ENCODE measurements at regions not wholly inside any gene's neighbourhood (a gene's known extent, or its start where the extent isn't known, plus 50 kb on each side); places are given as distances from the start of the nearest gene placed in this dataset.
A peak's percentile ranks its signal among the peaks of the same experiment; 100 is the strongest.

- no peak for TF ChIP-seq CTCF (IDR thresholded peaks at IDR 0.05; ENCODE audit: borderline replicate concordance, control extremely low read depth, extremely low read depth, insufficient read depth, missing control alignments)
- in situ Hi-C loops (cut with MboI; ENCODE audit: low sequenced_read_pairs, unreplicated experiment) = no loop called here
These were observed 418.2 kb downstream of the VRK1 start for GRCh38 chr14:97215263-97215969.

DNA sequence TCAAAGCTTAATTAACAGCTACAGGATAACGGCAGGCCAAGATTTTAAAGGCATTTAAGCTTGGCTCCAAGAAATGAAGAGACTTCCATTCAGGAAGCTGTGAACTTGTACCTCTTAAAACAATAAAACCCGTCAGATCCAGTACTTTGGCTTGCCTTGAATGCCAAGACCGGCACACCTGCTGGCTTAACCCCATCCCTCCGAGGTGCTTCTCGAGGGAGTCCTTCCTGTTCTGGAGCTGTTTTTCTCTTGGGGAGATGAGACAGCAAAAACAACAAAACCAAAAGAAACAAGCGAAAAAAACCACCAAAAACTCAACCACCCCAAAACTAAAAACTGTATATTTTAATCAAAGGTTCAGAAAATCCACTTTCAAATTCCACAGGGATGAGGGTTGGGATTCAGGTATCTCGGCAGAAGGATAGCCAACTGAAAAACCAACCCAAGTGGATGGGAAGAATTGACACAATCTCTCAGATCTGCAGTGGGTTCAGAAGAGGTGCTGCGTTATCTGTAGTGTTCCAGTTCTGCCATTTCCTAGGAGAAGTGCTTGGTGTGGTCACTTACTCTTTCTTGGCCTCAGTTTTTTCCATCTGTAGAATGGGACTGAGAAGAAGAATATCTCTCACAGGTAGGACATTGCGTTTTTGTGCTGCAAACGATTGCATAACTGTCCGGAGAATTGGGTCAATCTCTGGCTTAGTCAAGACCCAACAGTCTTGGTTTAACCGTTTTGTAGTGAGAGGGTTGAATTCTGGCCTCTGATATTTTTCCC, 420.1 kb downstream of the VRK1 start:
- TF ChIP-seq CTCF (IDR thresholded peaks at IDR 0.05; ENCODE audit: borderline replicate concordance, control extremely low read depth, extremely low read depth, insufficient read depth, missing control alignments) = no peak
- in situ Hi-C loops (cut with MboI; ENCODE audit: low sequenced_read_pairs, unreplicated experiment) = no loop called here
- DNase-seq (ENCODE audit: low spot score) = no peak

More at GRCh38 chr14:97215263-97215969, 418.2 kb downstream of the VRK1 start:
- no peak for DNase-seq (ENCODE audit: low spot score)

DNA sequence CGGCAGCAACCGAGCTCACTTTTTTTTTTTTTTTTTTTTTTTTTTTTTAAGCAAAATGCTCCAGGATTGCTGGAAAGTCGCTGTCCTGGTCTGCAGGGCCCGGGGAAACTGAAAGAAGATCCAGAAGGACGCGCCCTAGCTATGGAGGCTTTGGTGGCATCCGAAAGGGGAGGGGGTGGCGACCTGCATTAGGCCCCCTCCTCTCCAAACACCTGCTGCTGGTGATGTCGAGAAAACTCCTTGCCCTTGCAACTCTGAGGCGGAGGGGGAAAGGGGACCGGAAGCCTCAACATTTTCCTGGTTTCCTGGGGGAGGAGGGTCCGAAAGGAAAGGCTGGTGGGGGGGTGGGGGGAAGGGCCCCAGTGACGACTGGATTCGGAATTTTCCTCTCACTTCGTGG, 421.1 kb downstream of the VRK1 start:
- TF ChIP-seq CTCF (IDR thresholded peaks at IDR 0.05; ENCODE audit: borderline replicate concordance, control extremely low read depth, extremely low read depth, insufficient read depth, missing control alignments) = no peak
- in situ Hi-C loops (cut with MboI; ENCODE audit: low sequenced_read_pairs, unreplicated experiment) = no loop called here
- no peak for DNase-seq (ENCODE audit: low spot score)

DNA sequence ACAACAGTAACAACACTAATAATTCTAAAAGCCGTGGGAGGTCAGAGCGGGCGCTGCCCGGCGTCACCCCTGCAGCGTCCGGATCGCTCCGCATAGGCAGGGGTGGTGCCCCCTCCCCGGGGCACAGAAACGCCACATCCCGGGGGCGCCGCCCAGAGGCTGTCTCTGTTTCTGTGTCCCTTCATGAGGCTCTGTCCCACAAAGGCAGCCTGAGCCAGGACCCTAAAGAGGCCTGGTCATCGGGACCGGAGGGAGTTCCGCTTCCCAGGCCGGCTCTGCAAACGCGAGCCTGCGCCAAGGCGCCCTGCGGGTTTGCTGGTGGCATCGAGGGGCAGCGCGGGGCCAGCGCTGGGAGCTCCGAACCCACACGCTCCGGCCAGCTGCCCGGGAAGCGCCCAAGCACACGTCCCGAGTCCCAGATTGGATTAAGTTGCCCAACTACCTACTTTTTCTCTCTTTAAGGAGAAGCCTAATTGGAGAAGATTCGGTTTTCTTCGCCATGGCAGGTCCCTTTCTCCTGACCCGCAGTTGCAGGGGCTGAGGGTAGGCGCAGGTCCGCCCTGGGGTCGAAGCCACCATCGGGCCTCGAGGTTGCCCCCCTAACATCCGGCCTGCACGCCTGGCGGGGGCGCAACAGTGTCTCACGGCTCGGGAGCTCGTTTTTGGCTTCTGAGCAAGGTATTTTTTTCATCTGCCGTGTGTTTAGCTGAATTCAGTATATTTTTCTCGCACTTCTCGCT, 421.7 kb downstream of the VRK1 start:
- in situ Hi-C loops (cut with MboI; ENCODE audit: low sequenced_read_pairs, unreplicated experiment) = no loop called here
- no peak for TF ChIP-seq CTCF (IDR thresholded peaks at IDR 0.05; ENCODE audit: borderline replicate concordance, control extremely low read depth, extremely low read depth, insufficient read depth, missing control alignments)
- peak; percentile 27 for DNase-seq (ENCODE audit: low spot score)

- TF ChIP-seq CTCF (IDR thresholded peaks at IDR 0.05; ENCODE audit: borderline replicate concordance, control extremely low read depth, extremely low read depth, insufficient read depth, missing control alignments) = no peak
- in situ Hi-C loops (cut with MboI; ENCODE audit: low sequenced_read_pairs, unreplicated experiment) = no loop called here
- no peak for DNase-seq (ENCODE audit: low spot score)
These were observed 422.3 kb downstream of the VRK1 start for GRCh38 chr14:97219431-97220017.
